A549 (cell line): ENCODE measurements at regions not wholly inside any gene's neighbourhood (a gene's known extent, or its start where the extent isn't known, plus 50 kb on each side); places are given as distances from the start of the nearest gene placed in this dataset.

Experiments
- ATAC-seq, 2 experiments: fragments of 200-7000 bp in 1 of 2; fragments of >200 bp in 1 of 2; cut with Nextera tagmentation in 1 of 2; cut with Tn5 transposase in 1 of 2; 3 replicates each; pipeline versions ENCODE4 v1.8.0 to v1.9.1; 2018 to 2020; ENCODE audit warnings: mild to moderate bottlenecking in 1 of 2, moderate library complexity in 1 of 2
- CTCF ChIA-PET: fragments of 300-600 bp; sonication (Branson Sonifier 250); formaldehyde crosslinking; extraction: SDS; loops from one replicate; lab custom pipeline; 2021; ENCODE audit warnings: antibody characterized with exemption, inconsistent platforms; lab: Yijun Ruan, JAX
- POLR2A ChIA-PET: fragments of 350-600 bp; formaldehyde crosslinking; extraction: SDS; loops from one replicate; lab custom pipeline; 2021; ENCODE audit warnings: antibody characterized with exemption, inconsistent platforms; lab: Yijun Ruan, JAX
- DNase-seq, 2 experiments: peaks; one replicate each; pipeline versions ENCODE4 v3.0.0 to v3.0.0-alpha.2; 2011 to 2016; ENCODE audit warnings: low read depth in 1 of 2, low spot score in 1 of 2
- FAIRE-seq: peaks from 2 replicates; lab custom pipeline; 2011; peaks lifted over from hg19 to GRCh38; lab: Jason Lieb, UNC
- H3K27ac ChIP-seq, 2 experiments: fragments of >200 bp; sonication (Bioruptor Twin); formaldehyde crosslinking; 3 replicates each; pipeline ENCODE4 v1.5.1; 2016 to 2017
- H3K4me1 ChIP-seq: fragments of >200 bp; sonication (Bioruptor Twin); formaldehyde crosslinking; 3 replicates; pipeline ENCODE4 v1.6.1; 2016
- H3K4me2 ChIP-seq: fragments of >200 bp; sonication (Bioruptor Twin); formaldehyde crosslinking; 3 replicates; pipeline ENCODE4 v1.6.1; 2016
- H3K4me3 ChIP-seq: fragments of >200 bp; sonication (Bioruptor Twin); formaldehyde crosslinking; 3 replicates; pipeline ENCODE4 v1.5.1; 2016
- H3K9me3 ChIP-seq: fragments of >200 bp; sonication (Bioruptor Twin); formaldehyde crosslinking; 3 replicates; pipeline ENCODE4 v1.6.1; 2016
- BHLHE40 ChIP-seq: IDR thresholded peaks from 2 replicates; pipeline ENCODE4 v1.6.1; 2012; ENCODE audit warnings: low read depth, low read length, inconsistent platforms
- CBX2 ChIP-seq: fragments of 200-600 bp; sonication (generic); IDR thresholded peaks from 2 replicates; pipeline ENCODE4 v1.6.1; 2016; ENCODE audit warnings: low read depth, mild to moderate bottlenecking, borderline replicate concordance
- CEBPB ChIP-seq, 2 experiments: fragments of >200 bp in 1 of 2; sonication (Bioruptor Twin) in 1 of 2; formaldehyde crosslinking in 1 of 2; IDR thresholded peaks; 2 replicates each; pipeline ENCODE4 v1.6.1; 2012 to 2016
- CHD4 ChIP-seq: fragments of 200-600 bp; sonication (generic); IDR thresholded peaks from 2 replicates; pipeline ENCODE4 v1.6.1; 2016; ENCODE audit warnings: antibody characterized with exemption, mild to moderate bottlenecking, borderline replicate concordance
- FOSL2 ChIP-seq, 2 experiments: fragments of 450-650 bp in 1 of 2; fragments of >200 bp in 1 of 2; sonication (Bioruptor Twin) in 1 of 2; formaldehyde crosslinking; IDR thresholded peaks; 2 replicates each; pipeline versions ENCODE4 v1.5.0 to v1.6.1; 2016 to 2020; ENCODE audit warnings: mild to moderate bottlenecking in 1 of 2, moderate library complexity in 1 of 2
- HDAC2 ChIP-seq: fragments of 200-600 bp; sonication (generic); IDR thresholded peaks from 2 replicates; pipeline ENCODE4 v1.6.1; 2016
- HOXB5 ChIP-seq: fragments of 250-450 bp; sonication (Bioruptor Pico); IDR thresholded peaks from 2 replicates; pipeline ENCODE4 v1.5.0; 2020; ENCODE audit warnings: mild to moderate bottlenecking, moderate library complexity
- JUN ChIP-seq, 2 experiments: fragments of >200 bp; sonication (Bioruptor Twin); formaldehyde crosslinking; IDR thresholded peaks; 2 replicates in 1 of 2; 3 replicates in 1 of 2; pipeline ENCODE4 v1.6.1; 2016 to 2017
- JUNB ChIP-seq: fragments of >200 bp; sonication (Bioruptor Twin); formaldehyde crosslinking; IDR thresholded peaks from 2 replicates; pipeline ENCODE4 v1.6.1; 2016
- KDM1A ChIP-seq: fragments of 200-600 bp; sonication (generic); IDR thresholded peaks from 2 replicates; pipeline ENCODE4 v1.6.1; 2016; ENCODE audit warnings: low read depth, mild to moderate bottlenecking
- KDM5A ChIP-seq: fragments of 200-600 bp; sonication (generic); IDR thresholded peaks from 2 replicates; pipeline ENCODE4 v1.6.1; 2016; ENCODE audit warnings: antibody characterized with exemption, mild to moderate bottlenecking
- MAFK ChIP-seq: fragments of 450-650 bp; IDR thresholded peaks from 2 replicates; pipeline ENCODE4 v1.6.1; 2014; ENCODE audit not compliant: partially characterized antibody
- MAZ ChIP-seq: fragments of 150-350 bp; IDR thresholded peaks from 2 replicates; pipeline ENCODE4 v1.6.1; 2014; ENCODE audit warnings: antibody characterized with exemption, low read depth, low read length, borderline replicate concordance
- MYC ChIP-seq: IDR thresholded peaks from 2 replicates; pipeline ENCODE4 v1.6.1; 2012; ENCODE audit warnings: mild to moderate bottlenecking, inconsistent platforms, low read length, improper control_type of control experiment, borderline replicate concordance
- NFE2L2 ChIP-seq: fragments of 150-350 bp; conservative IDR thresholded peaks from 2 replicates; pipeline ENCODE4 v1.6.1; 2014; ENCODE audit warnings: low read length
- NPAS2 ChIP-seq: fragments of 250-450 bp; sonication (Bioruptor Pico); IDR thresholded peaks from 2 replicates; pipeline ENCODE4 v1.8.0; 2022; ENCODE audit warnings: mild to moderate bottlenecking, moderate library complexity, borderline replicate concordance
- NR3C1 ChIP-seq: fragments of >200 bp; sonication (Bioruptor Twin); formaldehyde crosslinking; IDR thresholded peaks from 3 replicates; pipeline ENCODE4 v1.6.1; 2017
- RARB ChIP-seq: fragments of 250-450 bp; sonication (Bioruptor Pico); IDR thresholded peaks from 2 replicates; pipeline ENCODE4 v1.8.0; 2021; ENCODE audit warnings: mild to moderate bottlenecking, moderate library complexity
- SREBF2 ChIP-seq: fragments of 450-650 bp; IDR thresholded peaks from 2 replicates; pipeline ENCODE4 v1.6.1; 2014; ENCODE audit warnings: mild to moderate bottlenecking, moderate library complexity
- TFCP2L1 ChIP-seq: fragments of 250-450 bp; sonication (Bioruptor Pico); IDR thresholded peaks from 2 replicates; pipeline ENCODE4 v1.5.0; 2021; ENCODE audit warnings: mild to moderate bottlenecking
- ZC3H11A ChIP-seq: fragments of 450-650 bp; IDR thresholded peaks from 2 replicates; pipeline ENCODE4 v1.6.1; 2014; ENCODE audit warnings: antibody characterized with exemption, mild to moderate bottlenecking
- ZSCAN20 ChIP-seq: fragments of 250-450 bp; sonication (Bioruptor Pico); IDR thresholded peaks from 2 replicates; pipeline ENCODE4 v1.8.0; 2022; ENCODE audit warnings: mild to moderate bottlenecking, moderate library complexity
- WGBS: methylation state at CpG from one replicate; pipeline ENCODE4 v1.1.6; 2017; ENCODE audit errors: missing lambda C conversion rate; 5-methylcytosine and 5-hydroxymethylcytosine counted together
- TF ChIP-seq, protein P1 (sequence below): fragments of >200 bp; sonication (Bioruptor Twin); formaldehyde crosslinking; IDR thresholded peaks from 3 replicates; pipeline ENCODE4 v1.6.1; 2016
- TF ChIP-seq, protein P2 (sequence below): IDR thresholded peaks from 2 replicates; pipeline ENCODE4 v1.6.1; 2012
- TF ChIP-seq, protein P3 (sequence below): IDR thresholded peaks from 2 replicates; pipeline ENCODE4 v1.6.1; 2012; ENCODE audit warnings: low read depth, borderline replicate concordance
- TF ChIP-seq, protein P4 (sequence below): fragments of >200 bp; sonication (Bioruptor Twin); formaldehyde crosslinking; IDR thresholded peaks from 2 replicates; pipeline ENCODE4 v1.6.1; 2016

DNA sequence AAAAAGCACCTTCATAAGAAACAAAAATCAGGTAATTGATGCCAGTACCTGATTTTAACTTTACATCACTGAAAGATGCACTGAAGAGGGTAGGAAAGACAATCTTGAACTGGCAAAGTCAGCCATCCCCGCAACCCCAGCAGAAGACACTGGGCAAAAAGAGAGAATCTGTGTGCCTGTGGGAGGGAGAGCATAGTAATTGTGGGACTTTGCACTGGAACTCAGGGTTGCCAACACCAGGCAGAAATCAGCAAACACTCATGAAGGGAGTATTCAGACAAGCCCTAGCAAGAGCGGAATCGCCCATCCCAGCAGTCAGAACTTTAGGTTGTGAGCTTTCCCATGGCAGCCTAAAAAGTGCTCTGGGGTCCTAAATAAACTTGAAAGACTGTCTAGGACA, 344.6 kb upstream of the GJE1 start:
- ChIA-PET CTCF (no interaction called here), POLR2A (no interaction called here)
- Histone ChIP-seq H3K4me1 (no peaks in the 10 kb centered on the region), H3K4me3 (no peak overlapping the region), H3K4me2 (no peak overlapping the region), H3K27ac (no peak overlapping the region), H3K9me3 (no peaks in the 10 kb centered on the region)
- DNase-seq (no peak), ATAC-seq (no peak), FAIRE-seq (no peak)
- 48% methylated on average over 3 of the region's 3 CpGs for WGBS
- no peak for TF ChIP-seq JUN (IDR thresholded peaks at IDR 0.05)
- no peak for TF ChIP-seq ZSCAN20 (CRISPR knock-in tag)
- no peak for TF ChIP-seq KDM1A
- no peak for TF ChIP-seq CHD4
- TF ChIP-seq, protein P1, sequence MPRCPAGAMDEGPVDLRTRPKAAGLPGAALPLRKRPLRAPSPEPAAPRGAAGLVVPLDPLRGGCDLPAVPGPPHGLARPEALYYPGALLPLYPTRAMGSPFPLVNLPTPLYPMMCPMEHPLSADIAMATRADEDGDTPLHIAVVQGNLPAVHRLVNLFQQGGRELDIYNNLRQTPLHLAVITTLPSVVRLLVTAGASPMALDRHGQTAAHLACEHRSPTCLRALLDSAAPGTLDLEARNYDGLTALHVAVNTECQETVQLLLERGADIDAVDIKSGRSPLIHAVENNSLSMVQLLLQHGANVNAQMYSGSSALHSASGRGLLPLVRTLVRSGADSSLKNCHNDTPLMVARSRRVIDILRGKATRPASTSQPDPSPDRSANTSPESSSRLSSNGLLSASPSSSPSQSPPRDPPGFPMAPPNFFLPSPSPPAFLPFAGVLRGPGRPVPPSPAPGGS = no peak
- TF ChIP-seq, protein P2, sequence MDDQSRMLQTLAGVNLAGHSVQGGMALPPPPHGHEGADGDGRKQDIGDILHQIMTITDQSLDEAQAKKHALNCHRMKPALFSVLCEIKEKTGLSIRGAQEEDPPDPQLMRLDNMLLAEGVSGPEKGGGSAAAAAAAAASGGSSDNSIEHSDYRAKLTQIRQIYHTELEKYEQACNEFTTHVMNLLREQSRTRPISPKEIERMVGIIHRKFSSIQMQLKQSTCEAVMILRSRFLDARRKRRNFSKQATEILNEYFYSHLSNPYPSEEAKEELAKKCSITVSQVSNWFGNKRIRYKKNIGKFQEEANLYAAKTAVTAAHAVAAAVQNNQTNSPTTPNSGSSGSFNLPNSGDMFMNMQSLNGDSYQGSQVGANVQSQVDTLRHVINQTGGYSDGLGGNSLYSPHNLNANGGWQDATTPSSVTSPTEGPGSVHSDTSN = no peak
- no peak for TF ChIP-seq CBX2
- TF ChIP-seq KDM5A = no peak
- TF ChIP-seq CEBPB (IDR thresholded peaks at IDR 0.05) = no peak
- TF ChIP-seq RARB = no peak
- TF ChIP-seq NPAS2 (CRISPR knock-in tag) = no peak
- TF ChIP-seq SREBF2 = no peak
- TF ChIP-seq, protein P3, sequence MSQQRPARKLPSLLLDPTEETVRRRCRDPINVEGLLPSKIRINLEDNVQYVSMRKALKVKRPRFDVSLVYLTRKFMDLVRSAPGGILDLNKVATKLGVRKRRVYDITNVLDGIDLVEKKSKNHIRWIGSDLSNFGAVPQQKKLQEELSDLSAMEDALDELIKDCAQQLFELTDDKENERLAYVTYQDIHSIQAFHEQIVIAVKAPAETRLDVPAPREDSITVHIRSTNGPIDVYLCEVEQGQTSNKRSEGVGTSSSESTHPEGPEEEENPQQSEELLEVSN = no peak

DNA sequence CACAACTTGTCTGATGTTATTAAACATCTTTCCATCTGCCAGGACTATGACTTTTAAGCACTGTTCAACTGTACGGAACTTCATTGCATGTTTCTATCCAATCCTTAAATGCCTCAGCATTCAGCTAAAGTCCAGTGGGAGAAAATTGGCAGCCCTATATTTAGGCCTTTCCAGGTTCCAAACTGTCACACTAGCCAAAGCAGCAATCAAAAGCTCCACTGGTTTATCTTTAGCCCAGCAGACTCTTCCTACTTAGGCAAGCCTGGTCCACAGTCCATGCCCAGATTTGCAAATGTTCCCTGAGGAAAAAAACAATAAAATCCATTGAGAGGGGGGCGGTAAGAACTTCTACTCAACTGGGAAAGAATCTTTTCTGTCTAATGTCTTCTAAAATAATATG, 349.1 kb upstream of the GJE1 start:
- ChIA-PET POLR2A (no interaction called here), CTCF (interaction anchor here (0.9 kb wide), 1 partner anchor 47 kb away, joined by 3 read pairs; no protein-coding TSS in a partner anchor)
- TF ChIP-seq NR3C1 (no peak), FOSL2 (IDR thresholded peaks at IDR 0.05) (no peak), FOSL2 (CRISPR knock-in tag; IDR thresholded peaks at IDR 0.05) (no peak), MAZ (no peak), TFCP2L1 (no peak), MYC (no peak), ZC3H11A (no peak), MAFK (no peak), NFE2L2 (no peak), HOXB5 (no peak), JUNB (no peak), HDAC2 (no peak), BHLHE40 (no peak)
- TF ChIP-seq, protein P4, sequence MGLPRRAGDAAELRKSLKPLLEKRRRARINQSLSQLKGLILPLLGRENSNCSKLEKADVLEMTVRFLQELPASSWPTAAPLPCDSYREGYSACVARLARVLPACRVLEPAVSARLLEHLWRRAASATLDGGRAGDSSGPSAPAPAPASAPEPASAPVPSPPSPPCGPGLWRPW = no peak
- TF ChIP-seq, protein P1 = no peak
- 65% methylated on average over 2 of the region's 2 CpGs for WGBS
- H3K4me2 ChIP-seq = no peak overlapping the region
- no peaks in the 10 kb centered on the region for H3K4me1 ChIP-seq
- DNase-seq (no peak), FAIRE-seq (no peak), ATAC-seq (no peak)
- no peaks in the 10 kb centered on the region for H3K9me3 ChIP-seq
- H3K4me3 ChIP-seq = no peak overlapping the region
- H3K27ac ChIP-seq = no peak overlapping the region
